Stimulated activated memory B cell treated with anti-CD40 and anti-IgM and Interleukin-4, amounts not matched to agents 10 μg/mL and 1 μg/mL and 100 μg/mL, for 72 hours (primary cell): ENCODE measurements at regions not wholly inside any gene's neighbourhood (a gene's known extent, or its start where the extent isn't known, plus 50 kb on each side); places are given as distances from the start of the nearest gene placed in this dataset.
"Not testable (repeated sequence)": the region's sequence is repeated elsewhere in the genome, so short reads cannot be mapped to it uniquely, and the experiment has no call there.

Experiments
- ATAC-seq: fragments of 150-1000 bp; cut with Tn5 transposase; 2 replicates; pipeline ENCODE4 v1.10.0; 2021
- H3K27ac Mint-ChIP-seq: one replicate; pipeline ENCODE4 v1.8.0; 2022; ENCODE audit warnings: mild to moderate bottlenecking, mixed read lengths
- H3K27me3 Mint-ChIP-seq: one replicate; pipeline ENCODE4 v1.8.0; 2022; ENCODE audit warnings: mixed read lengths
- H3K36me3 Mint-ChIP-seq: one replicate; pipeline ENCODE4 v1.8.0; 2022; ENCODE audit warnings: mixed read lengths
- H3K4me1 Mint-ChIP-seq: one replicate; pipeline ENCODE4 v1.8.0; 2022; ENCODE audit warnings: mixed read lengths
- H3K4me3 Mint-ChIP-seq: one replicate; pipeline ENCODE4 v1.8.0; 2022; ENCODE audit warnings: mild to moderate bottlenecking, moderate library complexity, mixed read lengths
- H3K9me3 Mint-ChIP-seq: one replicate; pipeline ENCODE4 v1.8.0; 2022; ENCODE audit warnings: mixed read lengths

GRCh38 chr21:18524097-18524880 is 120.7 kb upstream of the TMPRSS15 start:
- Mint-ChIP-seq H3K9me3 (no peaks in the 10 kb centered on the region), H3K4me3 (no peak overlapping the region), H3K27ac (no peak overlapping the region), H3K36me3 (no peaks in the 10 kb centered on the region), H3K27me3 (no peaks in the 10 kb centered on the region), H3K4me1 (no peaks in the 10 kb centered on the region)
- ATAC-seq: no peak

GRCh38 chr21:18529254-18529653 is 125.7 kb upstream of the TMPRSS15 start:
- H3K9me3 Mint-ChIP-seq: no peaks in the 10 kb centered on the region
- no peaks in the 10 kb centered on the region for H3K27me3 Mint-ChIP-seq
- H3K27ac Mint-ChIP-seq: no peak overlapping the region
- no peaks in the 10 kb centered on the region for H3K36me3 Mint-ChIP-seq
- no peak overlapping the region for H3K4me3 Mint-ChIP-seq
- no peaks in the 10 kb centered on the region for H3K4me1 Mint-ChIP-seq
- ATAC-seq: no peak

GRCh38 chr21:18542081-18542480 is 138.5 kb upstream of the TMPRSS15 start:
- no peaks in the 10 kb centered on the region for H3K9me3 Mint-ChIP-seq
- no peak for ATAC-seq
- H3K36me3 Mint-ChIP-seq: no peaks in the 10 kb centered on the region
- no peaks in the 10 kb centered on the region for H3K4me1 Mint-ChIP-seq
- no peak overlapping the region for H3K27ac Mint-ChIP-seq
- H3K4me3 Mint-ChIP-seq: no peak overlapping the region
- H3K27me3 Mint-ChIP-seq: no peaks in the 10 kb centered on the region

DNA sequence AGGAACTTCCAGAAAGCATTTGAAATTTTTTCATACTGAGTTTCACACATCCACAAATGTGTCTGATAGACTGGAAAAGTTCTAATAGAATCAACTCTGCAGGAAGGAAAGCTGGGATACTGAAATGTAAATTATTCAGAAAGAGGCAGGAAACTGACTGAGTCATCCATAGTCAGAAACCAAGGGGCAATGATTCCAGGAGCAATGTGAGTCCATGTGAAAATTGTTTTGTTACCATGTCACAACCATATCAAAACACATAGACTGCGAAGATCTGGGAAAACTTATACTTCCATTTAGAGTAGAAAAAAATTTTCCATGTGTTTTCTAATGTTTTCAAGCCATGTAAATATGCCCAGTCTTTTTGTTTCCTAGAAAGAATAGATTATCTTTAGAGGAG is 142.3 kb upstream of the TMPRSS15 start:
- Mint-ChIP-seq H3K4me1 (no peaks in the 10 kb centered on the region), H3K36me3 (no peaks in the 10 kb centered on the region), H3K4me3 (no peak overlapping the region), H3K9me3 (no peaks in the 10 kb centered on the region), H3K27ac (no peak overlapping the region), H3K27me3 (no peaks in the 10 kb centered on the region)
- no peak for ATAC-seq

DNA sequence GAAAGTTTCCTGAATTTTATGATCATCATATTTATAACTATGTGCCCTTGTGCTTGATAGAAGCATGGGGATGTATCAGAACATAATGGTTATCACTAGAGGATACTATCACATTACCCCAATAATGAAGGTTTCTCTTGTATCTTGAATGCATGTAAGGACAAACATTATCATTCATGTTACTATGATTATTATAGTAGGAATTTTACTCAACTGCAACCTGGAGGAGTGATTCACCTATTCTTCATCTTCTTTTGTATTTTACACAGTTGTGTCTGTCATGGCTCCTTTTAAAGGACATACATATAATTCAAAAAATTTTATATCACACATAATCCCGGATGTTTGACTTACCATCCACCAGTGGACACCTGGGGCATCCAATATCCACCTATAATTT is 143.8 kb upstream of the TMPRSS15 start:
- Mint-ChIP-seq H3K27ac (no peak overlapping the region), H3K9me3 (no peaks in the 10 kb centered on the region), H3K4me3 (no peak overlapping the region), H3K27me3 (no peaks in the 10 kb centered on the region), H3K4me1 (no peaks in the 10 kb centered on the region), H3K36me3 (no peaks in the 10 kb centered on the region)
- no peak for ATAC-seq

GRCh38 chr21:18548249-18548648 is 144.7 kb upstream of the TMPRSS15 start:
- ATAC-seq: no peak
- Mint-ChIP-seq H3K4me1 (no peaks in the 10 kb centered on the region), H3K27me3 (no peaks in the 10 kb centered on the region), H3K36me3 (no peaks in the 10 kb centered on the region), H3K9me3 (no peaks in the 10 kb centered on the region), H3K4me3 (no peak overlapping the region), H3K27ac (no peak overlapping the region)

- H3K27ac Mint-ChIP-seq: no peak overlapping the region
- H3K27me3 Mint-ChIP-seq: no peaks in the 10 kb centered on the region
- ATAC-seq: no peak
- H3K36me3 Mint-ChIP-seq: no peaks in the 10 kb centered on the region
- H3K9me3 Mint-ChIP-seq: no peaks in the 10 kb centered on the region
- no peaks in the 10 kb centered on the region for H3K4me1 Mint-ChIP-seq
- H3K4me3 Mint-ChIP-seq: no peak overlapping the region
Observed at GRCh38 chr21:18549214-18549905, 145.8 kb upstream of the TMPRSS15 start.

DNA sequence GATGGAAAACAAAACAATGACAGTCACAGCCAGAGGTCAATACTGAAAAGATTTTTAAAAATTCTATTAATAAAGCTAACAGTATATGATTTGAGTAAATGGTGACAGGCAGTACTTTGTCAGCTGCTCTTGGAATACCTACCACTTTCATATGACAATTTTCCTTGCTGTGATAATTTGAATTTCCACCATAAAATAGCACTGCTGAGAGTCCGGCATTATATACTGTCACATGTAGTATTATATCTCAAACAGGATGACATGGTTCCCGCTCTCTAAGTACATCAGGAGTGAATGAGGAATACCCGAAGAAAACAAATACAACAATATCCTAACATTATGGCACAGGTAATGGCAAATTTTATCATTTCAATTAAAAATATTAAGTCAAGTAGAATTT is 146.8 kb upstream of the TMPRSS15 start:
- Mint-ChIP-seq H3K27me3 (no peaks in the 10 kb centered on the region), H3K4me3 (no peak overlapping the region), H3K36me3 (no peaks in the 10 kb centered on the region), H3K27ac (no peak overlapping the region), H3K9me3 (no peaks in the 10 kb centered on the region), H3K4me1 (no peaks in the 10 kb centered on the region)
- ATAC-seq: no peak

DNA sequence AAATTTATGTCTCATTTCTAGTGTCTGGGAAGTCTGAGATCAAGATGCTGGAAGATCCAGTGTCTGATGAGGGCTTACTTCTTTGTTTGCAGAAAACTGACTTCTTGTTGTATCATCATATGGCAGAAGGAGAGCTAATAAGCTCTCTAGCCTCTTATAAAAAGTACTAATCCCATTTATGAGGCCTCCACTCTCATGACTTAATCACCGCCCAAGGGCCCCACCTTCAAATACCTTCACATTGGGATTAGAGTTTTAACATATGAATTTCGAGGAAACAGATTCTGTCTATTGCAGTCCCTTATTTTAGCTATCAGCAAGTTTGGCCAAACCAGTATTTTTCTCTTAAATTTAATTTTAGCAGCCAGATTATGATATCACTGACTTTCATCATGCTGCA is 150.2 kb upstream of the TMPRSS15 start:
- Mint-ChIP-seq H3K36me3 (no peaks in the 10 kb centered on the region), H3K27me3 (no peaks in the 10 kb centered on the region), H3K9me3 (no peaks in the 10 kb centered on the region), H3K4me3 (no peak overlapping the region), H3K4me1 (no peaks in the 10 kb centered on the region), H3K27ac (no peak overlapping the region)
- ATAC-seq: no peak

DNA sequence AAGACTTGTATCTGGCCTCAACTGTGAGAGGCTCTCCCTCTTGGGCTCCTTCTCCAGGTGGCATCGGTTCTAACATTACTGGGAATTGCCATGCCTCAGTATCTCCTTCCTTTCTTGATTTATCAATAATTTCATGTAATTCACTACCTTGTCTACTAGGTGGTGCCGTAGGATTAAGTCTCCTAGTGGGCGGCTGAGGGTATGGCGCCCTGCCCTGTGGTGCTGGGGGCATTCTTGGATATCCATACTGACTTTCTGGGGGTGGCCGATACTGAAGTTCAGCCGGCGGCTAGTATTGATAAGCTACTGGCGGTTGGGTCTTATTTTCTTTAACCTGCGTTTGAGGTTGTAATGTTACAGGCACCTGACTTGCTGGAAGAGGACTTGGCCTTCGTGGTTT is 164.2 kb upstream of the TMPRSS15 start:
- not testable (repeated sequence) for H3K4me1 Mint-ChIP-seq, H3K27ac Mint-ChIP-seq, H3K9me3 Mint-ChIP-seq, H3K4me3 Mint-ChIP-seq, H3K36me3 Mint-ChIP-seq, H3K27me3 Mint-ChIP-seq, ATAC-seq

DNA sequence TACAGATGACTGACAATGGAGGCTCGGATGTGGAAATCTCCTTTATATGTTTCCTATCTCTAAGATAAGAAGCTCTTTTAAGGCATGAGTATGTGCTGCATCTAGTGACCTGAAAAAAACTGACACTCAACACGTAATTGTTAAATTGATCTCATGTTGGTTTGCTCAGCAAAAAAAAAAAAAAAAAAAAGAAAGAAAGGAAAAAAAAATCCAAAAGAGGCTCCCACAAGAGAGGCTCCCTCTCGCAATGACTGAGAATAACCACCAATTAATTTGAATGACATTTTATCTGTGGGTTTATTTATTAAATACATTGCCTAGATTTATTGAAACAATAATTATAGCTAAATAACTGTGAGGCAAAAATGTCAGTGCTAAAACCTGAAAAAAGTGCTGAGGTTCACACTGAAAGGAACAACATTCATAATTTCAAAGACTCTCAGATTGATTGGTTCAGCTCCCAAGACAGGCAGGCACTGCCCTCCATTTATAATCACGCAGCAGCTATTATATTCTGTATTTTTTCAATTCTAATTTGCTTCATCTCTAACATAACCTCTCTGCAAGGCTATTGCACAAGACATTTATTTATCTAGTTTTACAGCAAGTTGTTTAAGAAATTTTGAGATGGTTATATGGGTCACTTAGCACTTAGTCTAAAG is 184.5 kb upstream of the TMPRSS15 start:
- peaks cover 3% of the 10 kb centered on the region for H3K9me3 Mint-ChIP-seq
- no peaks in the 10 kb centered on the region for H3K36me3 Mint-ChIP-seq
- no peaks in the 10 kb centered on the region for H3K4me1 Mint-ChIP-seq
- no peak overlapping the region for H3K4me3 Mint-ChIP-seq
- H3K27me3 Mint-ChIP-seq: no peaks in the 10 kb centered on the region
- ATAC-seq: no peak
- no peak overlapping the region for H3K27ac Mint-ChIP-seq

GRCh38 chr21:18601146-18601545 is 197.6 kb upstream of the TMPRSS15 start:
- Mint-ChIP-seq H3K27me3 (no peaks in the 10 kb centered on the region), H3K4me3 (no peak overlapping the region), H3K9me3 (peaks cover 3% of the 10 kb centered on the region), H3K4me1 (no peaks in the 10 kb centered on the region), H3K36me3 (no peaks in the 10 kb centered on the region), H3K27ac (no peak overlapping the region)
- ATAC-seq: no peak

DNA sequence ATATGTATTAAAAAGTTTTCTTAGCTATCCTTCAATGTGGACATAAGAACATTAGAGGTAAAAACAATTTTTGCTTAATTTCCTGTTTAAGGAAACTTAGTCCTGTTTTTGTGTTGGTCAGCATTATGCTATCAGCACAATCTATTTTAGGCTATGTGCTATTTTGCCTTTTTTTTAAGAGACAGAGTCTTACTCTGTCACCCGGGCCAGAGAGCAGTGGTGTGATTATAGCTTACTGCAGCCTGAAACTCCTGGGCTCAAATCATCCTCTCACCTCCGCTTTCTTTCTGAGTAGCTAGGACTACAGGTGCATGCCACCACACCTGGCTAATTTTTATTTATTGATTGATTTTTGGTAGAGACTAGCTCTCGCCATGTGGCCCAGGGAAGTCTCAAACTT is 199.1 kb upstream of the TMPRSS15 start:
- Mint-ChIP-seq H3K4me3 (no peak overlapping the region), H3K27me3 (no peaks in the 10 kb centered on the region), H3K4me1 (no peaks in the 10 kb centered on the region), H3K27ac (no peak overlapping the region), H3K9me3 (peaks cover 3% of the 10 kb centered on the region), H3K36me3 (no peaks in the 10 kb centered on the region)
- no peak for ATAC-seq

DNA sequence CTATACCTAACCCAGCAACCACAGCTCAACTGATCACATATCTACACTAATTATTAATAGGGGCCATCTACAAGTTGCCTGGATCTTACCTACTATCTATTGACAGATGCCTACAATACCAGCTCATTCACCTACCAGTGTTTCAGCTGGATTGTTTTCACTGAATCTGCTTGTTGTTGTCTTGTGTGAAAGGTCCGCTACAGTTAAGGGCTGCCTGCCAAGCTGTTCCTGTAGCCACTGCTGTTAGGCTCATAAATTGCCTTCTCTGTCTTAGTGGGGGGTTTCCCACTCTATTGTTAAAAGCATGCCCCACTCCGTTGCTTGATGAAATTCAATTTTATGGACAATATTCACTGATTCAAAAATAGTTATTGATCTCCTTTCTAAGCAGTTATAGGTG is 199.7 kb upstream of the TMPRSS15 start:
- H3K27me3 Mint-ChIP-seq: no peaks in the 10 kb centered on the region
- no peak for ATAC-seq
- no peaks in the 10 kb centered on the region for H3K36me3 Mint-ChIP-seq
- peaks cover 3% of the 10 kb centered on the region for H3K9me3 Mint-ChIP-seq
- no peaks in the 10 kb centered on the region for H3K4me1 Mint-ChIP-seq
- no peak overlapping the region for H3K27ac Mint-ChIP-seq
- H3K4me3 Mint-ChIP-seq: no peak overlapping the region

DNA sequence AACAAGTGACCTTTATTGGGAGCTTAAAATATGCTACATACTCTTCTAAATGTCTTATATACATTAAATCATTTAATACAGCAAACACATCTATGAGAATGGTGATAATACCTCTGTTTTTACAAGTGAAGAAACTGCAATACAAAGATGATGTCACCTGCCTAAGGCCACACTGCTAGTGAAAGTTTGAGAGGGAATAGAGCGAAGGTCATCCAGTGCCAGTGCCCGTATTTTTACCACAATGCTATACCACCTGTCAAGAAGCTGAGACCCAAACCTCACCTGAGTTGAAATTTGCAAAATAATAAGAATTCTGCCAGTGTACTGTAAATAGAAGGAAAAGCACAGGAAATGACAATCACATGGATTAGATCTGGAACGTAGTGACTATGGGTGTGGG is 200.4 kb upstream of the TMPRSS15 start:
- H3K4me3 Mint-ChIP-seq: no peak overlapping the region
- H3K27me3 Mint-ChIP-seq: no peaks in the 10 kb centered on the region
- no peaks in the 10 kb centered on the region for H3K4me1 Mint-ChIP-seq
- H3K36me3 Mint-ChIP-seq: no peaks in the 10 kb centered on the region
- no peak overlapping the region for H3K27ac Mint-ChIP-seq
- peaks cover 3% of the 10 kb centered on the region for H3K9me3 Mint-ChIP-seq
- no peak for ATAC-seq

- no peaks in the 10 kb centered on the region for H3K36me3 Mint-ChIP-seq
- H3K4me1 Mint-ChIP-seq: no peaks in the 10 kb centered on the region
- H3K27me3 Mint-ChIP-seq: no peaks in the 10 kb centered on the region
Observed at GRCh38 chr21:18608226-18608625, 204.6 kb upstream of the TMPRSS15 start.

More at GRCh38 chr21:18608226-18608625, 204.6 kb upstream of the TMPRSS15 start:
- no peak overlapping the region for H3K27ac Mint-ChIP-seq
- H3K4me3 Mint-ChIP-seq: no peak overlapping the region
- no peaks in the 10 kb centered on the region for H3K9me3 Mint-ChIP-seq
- ATAC-seq: no peak
